ENCODE measurements at regions not wholly inside any gene's neighbourhood (a gene's known extent, or its start where the extent isn't known, plus 50 kb on each side); places are given as distances from the start of the nearest gene placed in this dataset.

DNA sequence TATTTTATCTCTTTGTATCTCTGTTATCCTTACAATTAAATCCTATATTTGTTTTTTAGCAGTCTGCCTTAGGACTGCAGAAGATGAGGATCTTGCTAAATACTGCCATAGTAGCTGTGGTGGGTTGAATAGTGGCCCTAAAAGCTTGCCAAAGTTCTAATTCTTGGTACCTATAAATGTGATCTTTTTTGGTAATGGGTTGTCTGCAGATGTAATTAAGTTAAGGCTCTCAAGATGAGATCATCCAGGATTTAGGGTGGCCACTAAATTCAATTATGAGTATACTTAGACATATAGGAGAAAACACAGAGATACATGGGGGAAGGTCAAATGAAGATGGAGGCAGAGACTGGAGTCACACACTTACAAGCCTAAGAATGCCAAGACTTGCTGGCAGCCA is 1753.7 kb downstream of the RPA4 start:
- no peak for DNase-seq

DNA sequence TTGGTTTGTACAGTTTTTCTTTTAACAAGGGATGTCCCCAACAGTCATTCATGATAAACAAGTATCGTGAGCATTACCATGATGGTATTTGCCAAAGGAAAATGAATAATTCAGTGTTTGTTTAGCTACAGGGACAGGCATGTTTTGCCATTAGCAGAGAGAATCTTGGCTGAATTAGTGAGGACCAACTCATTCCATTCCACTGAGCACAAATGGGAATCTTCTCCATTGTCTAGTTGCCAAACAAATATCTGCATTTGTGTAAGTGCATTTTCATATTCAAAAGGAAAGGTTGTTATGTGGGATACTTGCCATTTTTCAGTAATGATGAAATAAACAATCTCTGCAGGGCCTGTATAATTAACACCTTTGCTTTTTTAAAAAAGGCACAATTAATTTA is 1762.6 kb downstream of the RPA4 start:
- no peak for DNase-seq

GRCh38 chrX:98654565-98654964 is 1755.5 kb downstream of the PCDH19 start:
- no peak for DNase-seq

All from kidney glomerular epithelial cell (primary cell).